ENCODE measurements at regions not wholly inside any gene's neighbourhood (a gene's known extent, or its start where the extent isn't known, plus 50 kb on each side); places are given as distances from the start of the nearest gene placed in this dataset.

DNA sequence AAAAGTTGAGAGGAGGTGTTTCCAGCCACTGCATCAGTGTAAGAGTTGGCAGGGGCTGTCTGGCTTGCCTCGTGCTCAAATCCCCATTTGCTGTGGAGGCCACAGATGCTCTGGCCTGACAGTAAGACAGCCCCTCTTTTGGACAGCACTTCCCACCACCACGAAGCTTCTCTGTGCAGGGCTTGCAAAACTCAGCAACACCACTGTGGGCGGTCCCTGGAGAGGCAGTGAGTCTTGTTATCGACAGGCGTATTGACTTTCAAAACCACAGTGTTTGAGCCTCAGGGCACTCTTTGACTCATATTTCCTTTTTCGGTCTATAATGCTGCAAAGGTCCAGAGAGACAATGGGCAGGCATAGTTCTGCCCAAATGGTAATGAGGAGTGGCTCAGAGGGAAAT lies 539.5 kb downstream of the EBF1 start:
- TF ChIP-seq POLR2AphosphoS5 (IDR thresholded peaks at IDR 0.05; ENCODE audit: low read depth, low read length) (no peak), POLR2A (IDR thresholded peaks at IDR 0.05; ENCODE audit: low read depth, low read length) (no peak)

Data from GM12892 (cell line).